GM21576 (cell line): ENCODE measurements at regions not wholly inside any gene's neighbourhood (a gene's known extent, or its start where the extent isn't known, plus 50 kb on each side); places are given as distances from the start of the nearest gene placed in this dataset.
"Not testable (repeated sequence)": the region's sequence is repeated elsewhere in the genome, so short reads cannot be mapped to it uniquely, and the experiment has no call there.

Source experiments
- ATAC-seq: cut with Tn5 transposase; IDR thresholded peaks from one replicate; pipeline ENCODE4 v1.9.1; 2021; ENCODE audit warnings: mild to moderate bottlenecking, moderate library complexity; ENCODE audit not compliant: unreplicated experiment

GRCh38 chrX:129091097-129091496, 432.2 kb downstream of the SMARCA1 start:
- no peak for ATAC-seq

GRCh38 chrX:129086802-129087201, 436.5 kb downstream of the SMARCA1 start:
- ATAC-seq: no peak

DNA sequence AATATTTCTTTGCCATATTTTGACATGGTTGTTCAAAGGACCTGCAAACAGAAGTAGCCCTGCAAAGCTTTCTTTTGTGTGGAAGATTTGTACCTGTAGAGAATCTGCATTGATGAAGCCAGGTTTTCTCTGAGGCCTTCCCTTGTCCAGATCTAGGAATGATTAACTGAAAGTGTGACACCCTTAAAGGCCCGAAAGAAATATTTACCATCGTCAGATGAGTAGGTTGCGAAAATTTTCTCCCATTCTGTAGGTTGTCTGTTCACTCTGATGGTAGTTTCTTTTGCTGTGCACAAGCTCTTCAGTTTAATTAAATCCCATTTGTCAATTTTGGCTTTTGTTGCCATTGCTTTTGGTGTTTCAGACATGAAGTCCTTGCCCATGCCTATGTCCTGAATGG, 439.0 kb downstream of the SMARCA1 start:
- not testable (repeated sequence) for ATAC-seq

DNA sequence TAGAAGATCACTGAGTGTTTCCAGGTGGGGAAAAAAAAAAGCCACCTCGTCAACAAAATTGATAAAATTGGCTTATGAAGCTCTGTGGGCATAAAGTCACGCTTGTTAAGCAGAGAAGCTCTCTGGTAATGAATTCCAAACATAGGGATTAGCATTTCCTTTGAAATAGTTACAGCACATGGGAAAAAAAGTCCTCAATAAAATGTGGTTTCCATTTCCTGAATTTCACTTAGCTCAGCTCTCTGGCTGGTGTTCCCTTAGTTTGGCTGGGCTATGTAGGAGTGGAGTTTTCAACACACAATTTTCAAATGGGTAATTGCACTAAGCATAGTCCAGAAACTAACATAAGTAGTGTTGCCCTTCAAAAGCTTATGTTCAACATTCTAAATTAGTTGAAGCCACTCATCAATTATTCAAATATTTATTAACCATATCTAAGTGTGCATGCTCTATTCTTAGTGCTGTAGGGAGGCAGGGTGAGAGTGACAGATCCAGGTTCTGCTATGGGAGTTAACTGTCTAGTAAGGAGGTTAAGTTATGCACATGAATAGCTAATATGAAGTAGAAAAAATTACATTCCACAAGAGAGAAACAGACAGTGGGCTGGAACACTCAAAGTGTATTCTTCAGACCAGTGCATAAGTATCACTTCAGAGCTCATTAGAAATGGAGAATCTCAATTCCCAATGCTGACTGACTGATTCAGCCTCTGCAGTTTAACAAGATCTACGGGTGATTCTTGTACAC, 445.7 kb downstream of the SMARCA1 start:
- no peak for ATAC-seq

DNA sequence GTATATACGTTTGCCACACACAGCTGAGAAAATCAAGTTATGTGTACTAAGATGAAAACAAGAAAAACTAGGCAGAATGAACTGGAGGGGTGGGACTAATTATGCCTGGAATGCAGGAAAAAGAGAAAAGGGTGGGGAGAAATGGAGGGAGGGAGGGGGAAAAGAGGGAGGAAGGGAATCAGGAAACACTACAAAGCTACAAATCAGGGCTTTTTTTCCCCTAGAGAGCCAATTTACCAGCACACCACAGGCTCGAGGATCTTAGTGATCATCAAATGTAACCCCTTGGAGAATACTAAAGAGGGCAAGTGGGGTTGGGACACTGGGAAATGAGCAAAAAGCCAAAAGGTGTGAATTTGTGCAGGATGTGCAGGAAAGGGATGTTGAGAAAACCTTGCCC, 451.9 kb downstream of the SMARCA1 start:
- ATAC-seq: no peak

DNA sequence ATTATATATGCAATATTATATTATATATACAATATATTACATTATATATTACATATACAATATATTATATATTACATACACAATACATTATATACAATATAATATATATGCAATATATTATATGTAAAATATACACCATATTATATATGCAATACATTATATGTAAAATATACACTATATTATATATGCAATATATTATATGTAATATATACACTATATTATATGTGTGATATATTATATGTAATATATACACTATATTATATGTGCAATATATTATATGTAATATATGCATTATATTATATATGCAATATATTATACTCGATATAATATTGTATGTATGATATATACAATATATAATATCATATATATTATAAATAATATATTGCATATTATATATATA, 457.4 kb downstream of the SMARCA1 start:
- ATAC-seq: no peak

DNA sequence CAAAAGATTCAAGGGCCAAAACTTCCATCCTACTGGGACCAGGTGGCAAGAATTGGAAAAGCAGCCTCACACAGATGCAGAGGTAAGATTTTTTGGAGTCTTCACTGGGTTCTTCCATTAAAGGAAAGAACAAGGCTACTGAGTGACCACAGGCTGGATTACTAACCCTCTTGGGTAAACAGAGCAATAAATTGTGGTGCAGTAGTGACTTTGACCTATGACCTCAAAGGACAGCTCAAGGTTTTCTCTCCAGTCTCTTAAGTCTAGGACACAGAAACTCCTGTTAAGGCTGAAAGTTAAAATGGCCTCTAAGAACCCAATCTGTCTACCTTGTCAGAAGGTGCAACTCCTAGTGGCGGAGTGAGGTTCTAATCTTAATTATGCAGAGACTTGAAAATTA, 464.9 kb downstream of the SMARCA1 start:
- no peak for ATAC-seq

DNA sequence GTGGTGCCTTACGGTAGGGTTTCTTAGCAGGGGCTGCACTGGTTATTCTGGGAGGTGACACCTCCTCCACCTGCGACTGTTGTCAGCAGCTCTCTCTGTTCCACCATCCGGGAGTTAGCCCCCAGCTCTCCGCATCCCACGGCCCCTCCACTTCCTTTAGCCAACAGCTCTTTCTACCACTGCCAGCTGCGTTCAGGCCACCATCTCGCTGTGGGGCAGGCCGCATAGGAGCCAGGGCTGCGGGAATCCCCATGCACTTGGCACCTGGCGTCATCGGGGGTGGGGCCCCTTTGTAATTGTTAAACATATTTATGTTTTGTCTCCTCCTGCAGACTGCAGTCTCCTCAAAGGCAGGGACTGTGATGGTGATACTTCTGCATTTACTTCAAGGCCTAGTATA, 480.2 kb downstream of the SMARCA1 start:
- ATAC-seq: no peak

DNA sequence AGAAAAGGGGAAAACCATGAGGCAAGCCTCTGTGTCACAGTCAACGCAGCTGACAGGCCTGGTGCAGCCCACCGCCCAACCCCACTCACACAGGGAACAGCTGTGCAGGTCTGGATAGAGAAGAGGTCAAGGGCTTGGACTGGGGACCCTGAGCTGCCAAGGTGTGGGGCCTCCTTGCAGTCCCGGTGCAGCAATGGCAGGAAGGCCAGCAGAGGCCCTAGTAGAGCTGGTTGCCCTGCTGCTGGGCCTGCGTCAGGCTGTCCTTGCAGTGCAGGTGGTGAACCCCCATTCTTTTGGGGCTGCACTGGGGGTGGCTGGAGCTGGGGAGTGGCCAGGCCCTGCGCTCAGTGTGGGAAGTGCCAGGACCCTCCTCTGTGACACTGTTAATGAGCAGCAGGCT, 482.0 kb downstream of the SMARCA1 start:
- no peak for ATAC-seq

DNA sequence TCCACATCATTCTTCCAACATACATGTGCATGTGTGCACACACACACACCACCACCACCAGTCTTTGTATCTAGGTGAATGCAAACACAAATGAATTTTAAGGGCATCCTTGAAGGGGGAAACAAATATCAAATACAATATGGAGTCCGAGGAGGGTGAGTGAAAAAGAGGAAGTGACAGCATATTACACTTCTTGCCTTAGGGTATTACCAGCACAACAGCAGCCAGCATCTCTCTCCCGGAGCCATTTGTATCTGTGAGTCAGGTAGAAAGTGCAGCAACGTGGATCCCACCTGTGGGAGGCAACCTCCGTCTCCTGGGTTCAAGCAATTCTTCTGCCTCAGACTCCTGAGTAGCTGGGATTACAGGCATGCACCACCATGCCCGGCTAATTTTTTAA, 483.2 kb downstream of the SMARCA1 start:
- ATAC-seq: no peak

DNA sequence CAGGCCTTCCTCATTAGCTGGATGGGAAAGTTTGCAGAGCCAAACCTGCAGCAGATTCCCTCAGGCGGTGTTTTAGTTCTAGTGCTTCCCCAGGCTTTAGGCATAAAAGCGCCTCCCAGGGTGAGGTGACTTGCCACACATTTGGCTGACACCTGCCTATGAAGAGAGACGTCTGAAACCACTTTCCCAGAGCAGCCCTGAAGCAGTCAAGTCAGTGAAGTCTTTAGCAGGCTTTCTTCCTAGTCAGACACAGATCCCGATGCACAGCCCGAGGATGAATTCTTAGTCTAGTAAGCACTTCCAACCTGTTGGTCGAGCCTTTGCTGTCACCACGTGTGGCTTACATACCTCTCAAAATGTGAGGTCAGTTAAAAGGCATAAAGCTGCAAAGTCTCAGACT, 484.1 kb downstream of the SMARCA1 start:
- no peak for ATAC-seq

DNA sequence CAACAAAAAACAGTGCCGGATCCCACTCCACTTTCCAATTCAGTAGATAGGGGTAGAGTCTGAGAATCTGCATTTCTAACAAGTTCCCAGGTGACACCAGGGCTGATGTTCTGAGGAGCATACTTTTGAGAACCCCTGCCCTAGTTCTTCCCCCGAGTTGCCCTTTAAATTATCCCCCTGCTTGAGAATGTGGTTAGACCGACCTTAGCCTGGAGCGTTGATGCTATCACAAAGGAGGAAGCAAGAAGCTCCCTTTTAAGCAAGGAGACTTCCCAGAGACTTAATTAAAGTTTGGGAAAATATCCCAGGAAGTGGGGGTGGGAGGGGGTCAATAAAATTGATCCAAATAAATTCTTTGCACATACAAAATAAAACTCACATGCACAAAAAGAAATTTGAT, 485.9 kb downstream of the SMARCA1 start:
- no peak for ATAC-seq

DNA sequence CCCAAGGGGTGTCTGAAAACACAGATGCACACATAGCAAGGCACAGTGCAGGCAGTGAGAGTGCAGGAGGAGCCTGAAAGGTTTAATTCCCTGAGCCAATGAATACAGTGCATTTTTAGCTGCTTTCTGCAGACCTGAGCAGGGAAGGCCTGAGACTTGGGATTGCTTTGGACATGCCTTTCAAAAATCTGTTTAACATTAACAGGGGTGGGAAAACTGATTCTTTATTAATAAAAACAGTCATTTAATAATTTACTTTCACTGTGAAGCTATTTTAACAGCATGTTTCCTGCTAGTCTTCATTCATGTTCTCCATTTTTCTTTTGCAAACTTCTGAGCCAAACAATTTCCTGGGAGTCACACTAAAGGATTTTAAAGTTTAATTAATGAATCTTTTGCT, 488.1 kb downstream of the SMARCA1 start:
- no peak for ATAC-seq

- no peak for ATAC-seq
These were observed 489.1 kb downstream of the SMARCA1 start for GRCh38 chrX:129034196-129034595.

- no peak for ATAC-seq
These were observed 497.1 kb downstream of the SMARCA1 start for GRCh38 chrX:129026202-129026601.

DNA sequence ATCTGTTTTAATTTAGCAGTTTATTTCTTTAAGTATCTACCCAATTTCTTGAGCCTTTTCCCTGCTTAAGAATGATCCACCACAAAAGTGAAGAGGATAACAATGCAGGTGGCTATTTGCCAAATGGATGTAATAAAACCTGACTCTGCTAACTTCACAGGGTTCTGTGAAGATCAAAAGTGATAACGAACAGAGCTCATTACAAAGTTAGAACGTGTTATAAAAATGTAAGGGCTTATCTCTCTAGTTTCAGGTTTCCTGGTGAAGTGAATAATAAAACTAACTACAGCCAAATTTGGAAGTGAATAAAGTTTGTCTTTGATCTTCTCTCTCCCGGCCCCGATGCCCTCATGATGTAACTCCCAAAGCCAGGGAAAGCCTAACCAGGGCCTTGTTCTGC, 497.9 kb downstream of the SMARCA1 start:
- ATAC-seq: no peak

- ATAC-seq: no peak
These were observed 503.9 kb downstream of the SMARCA1 start for GRCh38 chrX:129019412-129019811.

DNA sequence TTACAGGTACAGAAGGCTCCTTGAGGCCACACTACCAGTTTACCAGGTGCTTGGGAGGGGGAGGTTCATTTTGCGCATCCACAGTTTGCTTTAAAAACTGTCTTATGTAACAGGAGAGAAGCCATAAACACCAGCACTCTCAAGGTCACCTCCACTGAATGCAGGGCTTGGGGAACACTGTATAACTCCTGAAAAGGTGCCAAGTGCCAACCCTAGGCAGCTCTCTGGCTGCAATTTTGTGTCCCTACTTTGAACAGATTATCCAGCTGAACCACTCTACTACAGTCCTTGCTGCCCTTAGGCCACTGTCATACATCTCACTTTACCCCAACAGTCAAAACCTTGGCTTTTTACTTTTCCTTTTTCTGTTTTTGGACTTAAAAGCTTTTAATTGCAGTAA, 507.9 kb downstream of the SMARCA1 start:
- no peak for ATAC-seq

GRCh38 chrX:129013574-129013973, 509.7 kb downstream of the SMARCA1 start:
- ATAC-seq: no peak

DNA sequence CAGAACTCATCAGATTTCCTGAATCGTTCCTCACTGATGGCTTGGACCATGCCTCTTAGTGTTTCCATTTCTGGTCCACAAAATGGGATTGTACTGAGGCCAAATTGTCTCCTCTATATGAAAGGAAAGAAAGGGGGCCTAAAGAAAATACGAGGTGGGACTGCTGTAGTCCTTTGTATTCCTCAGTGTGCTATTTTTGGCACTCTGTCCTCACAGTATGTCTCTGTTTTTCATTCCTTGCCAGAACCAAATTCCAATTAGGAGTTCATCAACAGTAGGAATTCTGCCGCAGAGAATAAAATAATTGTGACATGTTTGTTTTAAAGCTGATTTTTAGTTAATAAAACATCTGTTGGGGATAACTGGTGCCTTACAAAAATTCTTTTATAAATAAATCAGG, 515.7 kb downstream of the SMARCA1 start:
- no peak for ATAC-seq

DNA sequence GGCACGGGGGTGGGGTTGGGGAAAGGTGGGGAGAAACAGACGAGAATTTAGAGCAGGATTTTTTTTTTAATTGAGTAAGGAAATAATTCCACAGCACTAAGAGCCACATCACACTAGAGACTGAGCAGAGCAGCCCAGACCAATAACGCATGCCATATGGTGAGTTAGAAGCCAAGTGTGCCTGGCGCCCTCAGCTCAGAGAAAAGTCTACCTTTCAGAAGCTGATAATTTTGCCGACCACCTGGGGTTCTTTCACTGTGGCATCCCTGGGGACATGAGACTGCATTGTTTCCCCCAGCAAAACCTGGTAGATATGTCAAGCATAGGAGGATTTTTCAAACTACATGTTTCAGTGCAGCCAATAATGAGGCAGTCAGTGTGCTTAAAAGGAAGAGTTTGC, 516.8 kb downstream of the SMARCA1 start:
- ATAC-seq: no peak

GRCh38 chrX:129000797-129001196, 522.5 kb downstream of the SMARCA1 start:
- ATAC-seq: no peak

GRCh38 chrX:129000018-129000417, 523.3 kb downstream of the SMARCA1 start:
- no peak for ATAC-seq
